NCI-H1694 treated with DMSO at 0.1 percent for 48 hours (cell line): ENCODE measurements at regions not wholly inside any gene's neighbourhood (a gene's known extent, or its start where the extent isn't known, plus 50 kb on each side); places are given as distances from the start of the nearest gene placed in this dataset.

ENCODE experiments used
- DNase-seq: peaks from one replicate; lab custom pipeline; 2025; lab: John Stamatoyannopoulos, UW

DNA sequence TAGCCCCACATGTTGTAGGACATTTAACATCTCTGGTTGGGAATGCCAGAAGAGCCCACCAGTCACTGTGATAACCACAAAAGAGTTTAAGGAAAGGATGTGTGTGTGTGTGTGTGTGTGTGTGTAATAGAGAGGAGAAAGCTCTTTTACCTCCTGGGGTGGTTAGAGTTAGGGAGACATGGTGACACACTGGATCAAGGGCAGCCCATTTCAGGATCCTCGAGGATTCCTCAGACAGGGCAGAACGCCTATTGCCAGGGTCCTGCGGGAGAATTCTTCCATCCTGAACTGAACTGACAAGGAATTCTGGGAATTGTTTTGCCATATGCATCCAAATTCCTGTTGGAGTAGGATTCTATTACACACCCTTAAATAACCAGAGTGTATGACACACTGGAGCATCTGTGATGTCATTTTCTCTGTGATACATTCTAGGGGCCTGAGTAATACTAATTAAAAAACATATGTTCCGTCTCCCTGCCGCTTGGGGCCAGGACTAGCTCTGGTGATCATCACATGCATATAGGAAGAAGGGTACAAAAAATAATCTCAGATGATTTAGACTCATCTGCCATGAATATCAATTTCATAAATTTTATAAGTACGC is 156.4 kb upstream of the MMADHC start:
- no peak for DNase-seq

DNA sequence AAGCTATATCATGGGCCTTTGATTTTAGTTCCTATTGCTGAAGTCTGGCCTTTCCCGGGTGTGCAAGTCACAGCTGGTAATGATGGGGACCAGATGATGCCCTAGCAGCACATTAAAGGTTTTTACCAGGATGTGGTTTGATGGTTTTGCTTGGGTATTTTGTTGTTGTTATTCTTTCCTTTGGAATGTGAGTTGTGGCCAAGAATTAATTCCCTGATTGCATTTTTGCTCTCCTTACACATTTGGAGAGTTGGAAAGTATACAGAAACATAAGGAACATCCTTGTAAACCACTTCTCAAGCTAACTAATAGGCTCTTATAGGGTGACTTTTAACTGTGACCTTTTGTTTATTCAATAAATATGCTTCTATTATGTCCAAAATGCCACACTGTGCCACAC is 154.1 kb upstream of the MMADHC start:
- no peak for DNase-seq

DNA sequence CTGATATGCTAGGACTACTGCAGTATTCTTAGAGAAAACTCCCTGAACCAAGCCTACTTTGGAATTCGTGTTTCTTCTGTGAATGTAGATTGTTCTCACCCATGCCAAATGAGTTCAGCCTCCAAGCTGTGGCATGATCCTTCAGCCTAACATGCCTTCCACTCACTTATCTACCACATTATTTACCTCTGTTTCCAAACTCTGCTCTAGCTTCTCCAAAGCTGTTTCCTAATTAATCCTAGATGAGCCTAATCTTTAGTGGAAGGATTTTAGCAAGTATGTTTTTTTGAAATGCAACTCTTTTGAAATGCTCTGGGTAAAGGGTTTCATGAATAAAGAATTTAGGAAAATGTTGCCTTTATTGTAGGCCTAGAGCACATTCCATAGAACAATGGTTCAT is 152.9 kb upstream of the MMADHC start:
- DNase-seq: no peak

DNA sequence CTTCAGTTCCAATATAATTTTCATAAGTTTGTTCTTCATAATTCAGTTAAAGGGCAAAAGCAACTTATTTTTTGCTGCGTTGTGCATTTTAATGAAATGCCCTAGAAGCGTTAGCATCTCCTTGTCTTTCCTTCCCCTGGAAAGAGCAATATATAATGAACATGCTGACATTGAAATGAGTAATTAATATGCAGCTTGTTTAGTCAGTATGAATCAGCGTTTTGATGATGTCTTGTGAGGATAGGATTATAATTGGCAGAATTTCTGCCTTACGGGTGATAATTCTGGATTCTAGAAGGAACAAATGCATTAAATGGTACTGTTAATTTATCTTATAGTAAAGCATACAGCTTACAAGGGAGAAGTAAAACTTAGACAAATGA is 152.3 kb upstream of the MMADHC start:
- no peak for DNase-seq

DNA sequence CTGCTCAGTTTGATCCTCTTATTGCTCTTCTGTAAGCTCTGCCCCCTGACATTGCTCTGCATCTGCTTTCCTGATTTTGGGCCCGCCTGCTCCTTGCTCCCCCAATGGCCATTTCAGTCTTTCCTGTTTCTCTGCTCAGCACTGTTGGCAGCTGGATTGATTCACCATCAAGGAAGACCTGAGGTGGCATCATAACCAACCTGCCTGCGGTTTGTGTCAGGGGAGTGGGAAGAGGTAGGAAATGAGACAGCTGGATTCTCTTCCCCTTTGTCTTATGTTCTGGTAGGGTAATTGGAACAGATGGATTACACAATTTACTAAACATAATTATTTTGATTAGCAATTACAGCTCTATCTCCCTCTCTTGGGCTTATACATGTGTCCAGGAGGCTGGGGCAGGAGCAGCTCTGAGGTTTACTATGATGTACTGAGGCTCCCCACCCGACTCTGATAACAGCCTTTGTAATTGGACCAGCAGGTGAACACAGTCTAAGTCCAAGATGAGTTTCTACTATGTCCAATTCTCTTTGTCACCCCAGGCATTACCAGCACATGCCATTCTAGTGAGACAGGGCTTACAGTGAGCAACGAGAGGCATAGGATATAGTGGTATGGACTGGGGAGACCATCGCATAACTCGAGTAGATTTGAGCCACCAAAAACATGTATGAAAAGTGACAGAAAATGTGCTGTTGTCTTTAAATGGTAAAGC is 151.8 kb upstream of the MMADHC start:
- peak; percentile 11 for DNase-seq

DNA sequence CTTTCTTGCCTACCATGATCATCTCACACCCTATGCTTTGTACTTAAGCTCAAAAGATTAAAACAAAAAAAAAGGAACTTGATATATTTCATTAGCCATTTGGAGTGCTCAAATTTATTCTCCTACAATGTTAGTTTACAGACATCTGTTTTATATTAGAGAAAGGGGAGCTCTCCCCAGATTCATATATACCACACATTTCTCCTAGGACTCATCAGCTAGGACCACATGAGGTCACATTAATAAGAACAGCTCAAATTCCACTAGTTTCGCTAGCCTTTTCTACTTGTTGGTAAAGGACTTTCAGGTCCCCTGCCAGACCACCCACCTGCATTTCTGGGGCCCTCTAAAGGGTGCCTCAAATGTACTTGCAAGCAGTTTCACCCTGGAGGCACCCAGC is 151.2 kb upstream of the MMADHC start:
- DNase-seq: no peak

DNA sequence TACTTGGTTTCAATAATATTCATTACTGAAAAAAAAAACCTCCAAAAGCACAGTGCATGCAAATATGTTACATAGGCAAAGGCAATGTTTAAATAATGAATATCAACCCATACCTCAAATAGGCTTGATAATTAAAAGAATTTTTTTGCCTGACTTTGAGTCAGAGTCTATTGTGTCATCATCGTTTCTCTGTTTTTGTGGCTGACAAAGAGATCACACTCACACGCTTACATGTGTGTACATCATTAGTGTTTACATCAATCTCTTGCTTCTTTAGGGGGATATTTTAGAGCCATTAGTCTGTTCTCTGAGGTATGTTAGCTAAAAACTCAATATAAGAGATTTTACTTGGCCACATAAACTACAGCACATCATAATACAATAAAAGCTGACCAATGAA is 150.3 kb upstream of the MMADHC start:
- no peak for DNase-seq

DNA sequence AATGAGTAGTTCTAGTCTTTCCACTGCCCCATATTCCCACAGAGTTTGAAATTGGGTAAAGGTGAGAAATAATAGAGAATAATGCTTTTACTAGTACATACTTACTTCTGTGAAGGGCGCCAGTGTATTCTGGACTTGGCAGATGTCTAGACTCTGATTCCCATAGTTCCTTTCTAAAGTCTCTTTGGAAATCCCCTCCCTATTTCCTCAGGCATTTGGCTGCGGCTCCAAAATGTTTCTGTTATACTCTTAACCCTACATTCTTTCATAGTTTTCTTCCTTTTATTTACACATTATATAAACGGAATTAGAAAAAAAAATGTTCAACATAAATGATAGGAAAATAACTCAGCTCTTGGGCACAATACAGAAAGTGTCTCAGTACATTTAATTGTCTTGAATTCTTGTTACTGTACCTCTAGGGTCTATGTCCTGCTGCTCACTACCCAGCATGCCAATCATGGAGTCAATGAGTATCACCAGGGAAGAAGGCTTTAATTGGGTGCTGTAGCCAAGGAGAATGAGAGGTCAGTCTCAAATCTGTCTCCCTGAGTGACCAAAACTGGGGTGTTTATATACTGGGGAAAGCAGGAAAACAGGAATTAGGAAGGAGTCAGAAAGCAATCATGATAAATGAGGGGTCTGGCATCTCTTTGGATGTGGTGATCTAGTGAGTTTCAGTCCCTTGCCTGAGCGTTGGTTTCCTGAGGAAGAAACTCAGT is 147.8 kb upstream of the MMADHC start:
- no peak for DNase-seq

DNA sequence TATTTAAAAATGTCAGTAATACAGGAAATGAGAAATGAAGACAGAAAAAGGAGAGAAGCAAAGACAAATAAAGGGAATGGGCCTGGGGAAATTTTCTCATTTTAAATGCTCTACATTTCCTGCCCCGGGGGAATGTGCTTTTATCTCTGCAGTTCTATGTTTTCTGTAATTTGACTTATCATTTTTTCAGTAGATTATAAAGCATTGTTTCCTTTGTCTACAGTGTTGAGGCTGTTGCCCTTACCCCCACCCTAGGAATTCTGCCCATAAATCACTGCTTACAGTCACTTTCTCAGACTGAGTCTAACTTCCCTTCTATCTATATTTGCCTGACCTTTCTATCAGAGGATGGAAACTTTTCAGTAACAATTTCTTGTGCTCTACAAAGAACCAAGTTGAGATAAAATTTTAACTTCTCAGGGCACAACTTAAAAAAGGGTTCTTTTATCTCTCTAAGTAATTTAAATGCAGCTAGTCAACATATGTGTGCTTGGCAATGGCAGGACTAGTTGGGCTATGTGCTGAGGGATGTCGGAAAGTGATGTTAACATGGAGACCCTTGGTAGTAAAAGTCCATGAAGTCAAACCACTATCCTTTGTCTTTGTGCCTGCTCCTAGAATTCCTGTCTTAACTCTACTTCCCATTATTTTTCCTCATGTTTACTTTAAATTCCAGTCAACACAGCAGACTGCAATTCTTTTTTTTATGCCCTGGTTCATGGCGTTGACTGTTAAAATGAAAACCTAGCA is 146.5 kb upstream of the MMADHC start:
- no peak for DNase-seq

DNA sequence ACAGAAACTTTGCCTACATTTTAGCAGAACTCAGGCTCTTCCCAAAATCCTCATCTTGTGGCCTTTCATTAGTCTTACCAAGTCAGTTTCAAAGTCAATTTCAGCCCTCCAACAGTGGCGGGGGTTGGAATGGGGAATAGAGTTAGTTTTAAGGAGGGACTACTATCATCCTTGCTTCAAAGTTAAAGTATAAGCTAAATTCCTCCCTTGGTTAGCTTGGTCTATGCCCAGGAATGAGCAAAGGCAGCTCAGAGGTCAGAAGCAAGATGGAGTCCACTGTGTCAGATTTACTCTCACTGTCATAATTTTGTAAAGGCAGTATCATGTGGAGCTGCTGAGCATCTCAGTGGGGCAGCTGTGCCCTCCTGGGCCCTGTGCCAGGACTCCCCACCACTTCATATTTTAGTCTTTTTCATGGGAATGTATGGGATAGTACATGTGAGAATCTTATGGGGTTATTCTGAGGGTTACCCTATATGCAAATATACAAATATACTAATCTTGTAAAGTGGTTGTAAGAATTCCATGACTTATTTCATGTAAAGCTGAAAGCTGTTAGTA is 145.2 kb upstream of the MMADHC start:
- no peak for DNase-seq

DNA sequence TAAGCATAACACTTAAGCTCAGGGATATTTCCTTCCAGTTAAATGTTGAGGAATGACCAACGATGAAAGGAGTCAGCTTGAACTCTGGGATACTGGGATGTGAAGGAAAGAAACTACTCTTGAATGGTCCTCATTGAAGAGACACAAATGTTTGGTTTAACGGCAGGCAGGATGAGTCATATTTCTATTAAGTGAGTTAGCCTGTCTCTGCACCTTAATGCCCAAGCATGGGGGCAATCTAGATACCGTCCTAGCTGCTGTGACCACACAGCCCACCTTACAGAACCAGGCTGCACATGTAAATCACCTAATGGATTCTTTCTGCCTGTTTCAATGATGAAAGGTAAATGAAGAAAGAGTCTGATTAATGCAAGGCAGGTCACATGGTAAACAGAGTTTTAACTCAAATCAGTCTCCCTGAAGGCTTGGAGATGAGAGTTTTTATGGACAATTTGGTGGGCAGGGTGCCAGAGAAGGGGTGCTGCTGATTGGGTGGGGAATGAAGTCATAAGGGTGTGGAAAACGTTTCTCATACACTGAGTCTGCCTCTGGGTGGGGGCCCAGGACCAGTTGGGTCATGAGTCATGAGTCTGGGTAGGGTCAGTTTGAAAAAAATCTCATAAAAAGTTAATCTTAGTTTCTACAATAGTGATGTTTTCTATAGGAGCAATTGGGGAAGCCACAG is 144.6 kb upstream of the MMADHC start:
- no peak for DNase-seq

DNA sequence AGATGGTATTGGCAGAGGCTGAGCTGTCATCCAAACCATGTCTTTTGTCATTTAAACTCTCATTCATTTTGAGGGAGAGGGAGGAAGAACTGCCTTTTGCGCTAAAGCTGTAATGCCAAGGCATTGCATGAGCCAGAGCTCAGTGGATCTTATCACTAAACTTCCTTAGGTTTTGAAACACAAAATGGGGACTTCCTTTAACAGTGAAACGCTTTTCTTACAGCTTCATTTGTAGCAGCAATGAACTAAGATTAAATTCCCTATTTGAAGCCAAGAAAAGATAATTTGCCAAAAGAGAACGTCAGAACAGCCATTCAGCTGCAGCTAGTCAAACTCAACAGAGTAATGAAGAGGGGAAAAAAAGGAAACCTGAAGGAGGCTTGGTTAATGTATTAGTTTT is 143.5 kb upstream of the MMADHC start:
- no peak for DNase-seq

DNA sequence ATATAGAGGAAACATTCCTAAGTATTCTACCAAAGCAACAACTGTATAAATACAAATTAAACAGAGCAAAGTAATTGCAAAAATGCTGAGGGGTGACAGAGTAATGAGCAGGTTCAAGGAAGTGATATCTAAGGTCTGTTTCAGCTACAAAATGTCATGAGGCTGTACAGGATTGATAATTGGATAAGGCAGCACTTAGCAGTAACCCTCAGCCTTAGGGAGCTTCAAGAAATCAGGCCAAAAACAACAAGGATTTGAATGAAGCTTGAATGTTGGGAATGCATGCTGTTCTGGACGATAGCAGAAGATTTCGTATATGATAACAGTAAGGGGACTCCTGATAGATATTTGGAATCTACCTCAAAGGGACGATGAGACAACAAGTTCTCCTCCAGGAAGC is 142.0 kb upstream of the MMADHC start:
- no peak for DNase-seq

DNA sequence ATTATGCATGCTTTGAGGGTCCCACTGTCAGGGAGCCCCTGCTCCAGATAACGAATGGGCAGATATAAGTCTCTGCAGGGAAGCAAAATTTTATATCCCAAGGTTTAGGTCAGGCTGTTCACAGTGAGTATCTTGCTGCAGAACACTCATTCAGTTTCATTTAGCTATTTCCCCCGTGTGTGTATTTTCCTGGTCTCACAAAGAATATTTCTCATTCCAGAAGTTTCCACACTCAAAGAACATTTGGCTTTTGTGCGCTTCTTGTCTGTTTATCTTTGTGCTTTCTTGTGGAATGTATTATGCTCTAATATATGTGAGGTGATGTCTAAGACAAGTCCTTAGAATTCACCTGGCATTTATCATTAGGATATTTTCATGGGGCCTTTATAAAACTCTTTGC is 140.4 kb upstream of the MMADHC start:
- DNase-seq: no peak

DNA sequence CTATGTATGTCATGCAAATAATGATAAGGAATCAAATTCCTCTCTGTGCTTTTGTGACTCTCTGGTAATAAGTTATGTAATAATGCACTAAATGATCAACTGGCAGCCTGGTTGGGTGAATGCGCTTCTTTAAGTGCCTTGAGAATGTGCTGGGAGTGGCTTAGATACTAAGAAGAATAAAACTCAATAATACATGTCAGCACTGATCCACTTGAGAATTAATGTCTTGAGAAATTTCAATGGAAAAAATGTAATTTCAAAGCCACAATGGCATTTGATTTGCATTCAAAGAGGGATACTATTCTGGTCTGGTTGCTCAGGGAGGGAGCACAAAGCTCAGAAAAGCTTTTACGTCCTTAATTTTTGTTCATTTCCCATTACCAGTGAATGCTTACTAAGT is 137.7 kb upstream of the MMADHC start:
- DNase-seq: no peak

DNA sequence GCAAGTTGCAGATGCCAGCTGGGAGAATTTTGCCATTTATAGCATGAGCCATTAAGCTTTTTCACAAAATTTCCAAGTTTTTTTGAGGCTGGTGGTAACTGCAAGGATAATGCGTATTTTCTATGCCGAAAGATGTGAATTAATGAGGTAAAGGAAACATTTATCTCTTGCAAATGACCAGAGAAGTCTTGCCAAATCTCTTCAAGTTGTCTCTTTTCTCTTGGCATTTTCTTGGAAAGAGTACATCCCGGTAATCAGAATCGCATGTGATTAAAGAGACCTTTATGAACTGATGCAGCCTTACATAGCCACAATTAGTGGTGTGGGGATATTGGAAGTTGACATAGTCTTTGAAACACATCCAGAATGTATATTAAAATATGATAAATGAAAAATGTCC is 136.5 kb upstream of the MMADHC start:
- no peak for DNase-seq

DNA sequence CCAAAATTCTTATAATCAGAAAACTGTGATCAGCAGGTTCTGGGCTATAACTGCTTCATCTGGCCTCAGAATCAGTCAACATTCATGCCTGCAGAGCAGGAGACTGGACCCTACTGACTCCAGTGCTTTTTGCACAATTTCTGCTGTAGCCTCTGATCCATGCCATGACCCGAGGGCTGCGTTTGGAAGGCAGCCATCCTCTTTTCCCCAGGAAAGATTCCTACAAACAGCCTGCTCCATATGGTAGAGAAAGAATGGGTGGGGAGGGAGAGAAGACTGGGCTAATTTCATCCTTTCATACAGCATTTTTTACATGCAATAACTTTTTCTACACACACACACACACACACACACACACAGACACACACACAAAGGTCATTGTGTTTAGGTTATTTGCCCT is 133.0 kb upstream of the MMADHC start:
- peak; percentile 10 for DNase-seq

DNA sequence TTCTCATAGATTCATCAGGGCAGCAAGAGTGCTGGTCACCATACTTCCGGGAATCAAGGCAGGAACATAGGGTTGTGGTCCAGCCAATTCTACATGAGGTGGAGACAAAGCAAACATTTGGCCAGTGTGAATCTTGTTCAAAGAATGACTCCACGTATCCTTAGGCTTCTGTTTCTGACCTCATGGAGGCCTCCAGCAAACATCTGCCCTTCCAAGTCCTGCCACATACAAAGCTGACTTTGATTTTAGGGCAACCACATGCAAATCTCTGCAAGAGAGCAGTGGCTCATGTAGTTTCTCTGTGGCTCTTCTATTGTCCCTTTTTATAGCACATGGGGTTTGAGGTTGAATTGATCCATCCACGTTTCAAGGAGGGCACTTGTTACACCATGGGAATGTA is 132.1 kb upstream of the MMADHC start:
- no peak for DNase-seq

DNA sequence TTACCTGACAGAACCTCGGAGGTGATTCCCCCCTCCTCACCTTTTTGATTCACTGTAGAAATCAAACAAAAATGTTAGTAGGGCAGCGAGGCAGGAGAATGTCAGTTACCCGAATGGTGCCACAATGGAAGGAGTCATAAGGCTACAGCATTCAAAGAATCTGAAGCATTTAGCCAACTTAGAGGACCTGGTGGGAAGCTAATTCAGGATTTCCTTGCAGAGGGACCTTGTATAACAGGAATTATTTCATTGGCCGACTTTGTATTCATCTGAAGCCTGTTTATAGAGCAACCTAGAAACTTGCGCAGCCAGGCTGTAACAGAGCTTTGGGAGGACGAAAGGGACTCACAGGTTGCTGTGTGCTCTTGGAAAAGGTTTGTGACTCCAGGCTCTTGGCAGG is 129.1 kb upstream of the MMADHC start:
- DNase-seq: no peak

DNA sequence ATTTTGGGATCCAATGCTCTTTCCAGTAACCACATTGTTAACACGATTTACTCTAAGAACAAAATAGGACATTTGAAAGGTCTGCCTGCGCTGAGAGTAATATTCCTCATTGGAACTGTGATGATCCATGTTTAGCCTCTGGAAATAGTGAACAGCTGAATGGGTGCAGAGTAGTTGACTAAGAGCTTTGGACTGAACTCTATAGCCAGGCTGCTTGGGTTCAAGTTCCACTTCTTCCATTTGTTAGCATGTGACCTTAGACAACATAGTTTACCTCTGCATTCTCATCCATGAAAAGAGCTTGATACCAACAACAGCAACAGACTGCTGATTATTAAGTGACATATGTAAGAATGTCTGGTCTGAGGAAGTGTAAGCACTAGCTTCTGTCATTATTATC is 128.3 kb upstream of the MMADHC start:
- DNase-seq: no peak

DNA sequence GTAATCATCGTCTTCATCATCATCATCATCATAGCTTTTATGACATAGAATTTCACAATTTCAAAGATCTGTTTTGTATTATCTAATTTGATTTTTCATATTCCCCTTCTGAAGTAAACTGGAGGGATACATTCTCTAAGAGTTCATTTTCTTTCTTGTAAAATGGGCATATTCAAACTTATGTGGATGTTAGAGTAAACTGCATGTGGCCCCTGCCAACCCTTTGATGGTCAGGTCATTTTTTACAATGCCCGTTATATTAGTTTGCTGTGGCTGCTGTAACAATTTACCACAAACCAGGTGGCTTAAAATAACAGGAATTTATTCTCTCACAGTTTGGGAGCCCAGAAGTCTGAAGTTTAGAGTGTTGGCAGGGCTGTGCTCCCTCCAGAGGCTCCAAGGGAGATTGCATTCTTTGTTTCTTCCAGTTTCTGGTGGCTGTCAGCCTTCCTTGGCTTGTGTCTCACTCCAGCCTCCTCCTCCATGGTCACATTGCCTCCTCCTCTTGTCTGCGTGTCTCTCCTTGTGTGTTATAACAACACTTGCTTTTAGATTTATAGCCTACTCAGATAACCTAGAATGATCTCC is 127.5 kb upstream of the MMADHC start:
- peak; percentile 36 for DNase-seq
